Stimulated activated CD4-positive, alpha-beta T cell treated with anti-CD3 and anti-CD28 coated beads, Interleukin-12 subunit alpha, Interleukin-12 subunit beta, amount 100 ng/mL, for 48 hours (primary cell): ENCODE measurements at regions not wholly inside any gene's neighbourhood (a gene's known extent, or its start where the extent isn't known, plus 50 kb on each side); places are given as distances from the start of the nearest gene placed in this dataset.

Experiments used
- DNase-seq, 3 donors: peaks; one replicate each; pipeline ENCODE4 v3.0.0-alpha.2; 2020; ENCODE audit warnings: low read depth in 2 of 3, low spot score in 1 of 3

DNA sequence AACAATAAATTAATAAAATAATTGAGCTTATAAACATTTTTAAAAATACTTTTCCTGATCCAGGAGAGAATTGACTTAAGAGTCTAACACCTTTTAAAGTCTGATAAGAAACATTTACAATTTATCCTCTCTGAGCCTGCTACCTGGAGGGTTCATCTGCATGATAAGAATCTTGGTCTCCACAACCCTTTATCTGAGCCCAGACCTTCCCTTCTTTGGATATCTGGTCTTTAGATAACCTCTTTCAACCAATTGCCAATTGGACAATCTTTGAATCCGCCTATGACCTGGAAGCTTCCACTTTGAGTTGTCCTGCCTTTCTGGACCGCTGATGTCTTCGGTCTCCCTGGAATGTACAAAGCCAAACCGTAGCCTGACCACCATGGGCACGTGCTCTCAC lies 1393.3 kb upstream of the TMEM132C start:
- DNase-seq, result no peak

DNA sequence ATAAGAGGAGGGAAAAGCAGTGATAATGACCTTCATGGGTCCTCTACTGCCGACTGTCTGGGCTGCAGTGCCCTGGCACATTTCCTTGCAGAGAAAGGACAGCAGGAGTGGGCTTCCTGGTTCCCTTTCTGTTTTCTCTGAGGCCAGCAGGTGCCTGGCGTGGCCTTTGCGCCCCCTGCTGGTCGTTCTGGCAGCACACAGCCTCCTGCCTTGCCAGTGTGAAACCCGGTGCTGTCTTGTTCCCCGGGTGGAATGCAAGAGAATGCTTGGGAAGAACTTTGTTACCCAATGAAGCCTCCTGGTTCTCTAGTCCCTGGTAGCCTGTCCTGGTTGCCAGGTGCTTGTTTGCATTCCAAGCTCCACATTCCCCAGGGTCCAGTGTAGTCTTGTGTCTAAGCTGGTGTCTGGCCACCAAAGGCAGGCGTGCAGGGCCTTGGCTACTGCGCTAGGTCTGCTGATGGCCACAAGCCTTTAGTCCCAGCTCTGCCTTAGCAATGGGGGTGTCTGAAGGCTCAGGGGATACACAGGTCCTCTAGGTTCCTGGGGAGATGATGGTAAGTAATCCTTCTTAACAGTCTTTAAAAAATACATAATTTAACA lies 1392.4 kb upstream of the TMEM132C start:
- DNase-seq, result peak; percentile 35 to 49 (median 45)

DNA sequence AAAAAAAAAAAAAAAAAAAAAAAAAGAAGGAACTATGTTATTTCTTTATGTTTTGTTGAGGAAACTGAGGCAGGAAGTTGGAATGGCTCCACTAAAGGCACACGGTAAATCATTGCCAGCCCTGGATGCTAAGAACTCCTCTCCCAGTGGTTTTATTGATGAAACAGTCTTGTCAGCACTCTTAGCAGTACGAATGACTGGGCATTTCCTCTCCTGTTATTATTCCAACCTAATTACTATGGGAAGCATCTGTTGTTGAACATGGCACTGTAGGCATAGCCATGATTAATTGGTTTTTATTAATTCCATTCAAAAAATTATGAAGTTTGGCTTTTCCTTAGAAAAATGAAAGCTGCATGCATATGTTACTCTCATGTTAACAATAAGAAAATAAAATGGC lies 1387.1 kb upstream of the TMEM132C start:
- no peak for DNase-seq

DNA sequence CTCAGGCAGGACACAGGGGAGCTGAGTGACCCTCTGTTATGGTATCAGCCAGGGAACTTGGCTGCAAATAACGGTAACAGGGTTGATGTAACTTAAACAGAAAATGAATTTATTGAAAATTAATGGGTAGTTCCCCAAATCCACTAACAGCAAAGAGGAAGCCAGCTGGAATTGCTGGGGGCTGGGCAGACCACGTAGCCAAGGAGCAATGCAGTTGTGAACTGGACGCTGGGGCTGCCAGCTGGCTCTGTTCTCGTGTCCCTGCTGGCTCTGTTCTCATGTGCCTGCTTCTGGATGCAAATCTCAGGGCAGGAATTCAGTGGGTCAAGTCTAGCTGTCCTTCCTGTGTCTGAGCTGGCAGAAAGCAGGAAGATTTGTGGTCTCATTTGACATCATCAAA lies 1383.3 kb upstream of the TMEM132C start:
- DNase-seq, result no peak

DNA sequence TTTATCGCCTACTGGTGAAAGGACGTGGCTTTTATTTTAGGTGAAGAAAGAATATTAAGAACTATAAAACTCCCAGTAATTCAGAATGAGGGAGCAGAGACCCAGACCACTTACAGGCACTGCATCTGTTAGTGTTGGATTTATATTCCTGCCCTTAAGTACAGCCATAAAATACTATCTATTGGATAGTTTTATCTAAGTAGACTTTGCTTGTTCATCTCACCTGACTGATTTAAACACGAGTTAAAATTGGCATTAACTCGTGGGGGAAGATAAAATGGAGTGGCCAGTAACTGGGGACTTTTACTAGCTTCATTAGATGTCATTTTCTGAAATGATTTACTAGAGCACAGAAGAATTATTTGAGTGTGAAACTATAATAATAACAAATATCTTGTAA lies 1377.5 kb upstream of the TMEM132C start:
- DNase-seq, result no peak

DNA sequence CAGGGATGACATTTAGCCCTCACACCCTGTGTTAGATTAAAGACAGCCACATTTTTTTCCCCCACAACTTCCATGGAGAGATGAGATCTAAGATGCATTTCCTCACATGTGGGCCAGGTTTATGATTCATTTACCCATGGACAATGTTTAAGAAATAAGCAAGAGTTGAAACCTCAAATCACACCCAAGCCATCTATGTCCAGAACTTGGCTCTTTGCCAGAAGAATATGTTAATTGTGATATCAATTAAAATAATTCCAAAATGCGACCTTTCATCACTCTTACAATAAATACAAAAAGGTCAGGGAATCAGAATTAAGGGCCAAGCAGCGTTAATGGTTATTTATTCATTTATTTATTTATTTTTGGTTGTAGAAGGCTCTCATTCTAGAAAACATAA lies 1376.9 kb upstream of the TMEM132C start:
- DNase-seq, result no peak

DNA sequence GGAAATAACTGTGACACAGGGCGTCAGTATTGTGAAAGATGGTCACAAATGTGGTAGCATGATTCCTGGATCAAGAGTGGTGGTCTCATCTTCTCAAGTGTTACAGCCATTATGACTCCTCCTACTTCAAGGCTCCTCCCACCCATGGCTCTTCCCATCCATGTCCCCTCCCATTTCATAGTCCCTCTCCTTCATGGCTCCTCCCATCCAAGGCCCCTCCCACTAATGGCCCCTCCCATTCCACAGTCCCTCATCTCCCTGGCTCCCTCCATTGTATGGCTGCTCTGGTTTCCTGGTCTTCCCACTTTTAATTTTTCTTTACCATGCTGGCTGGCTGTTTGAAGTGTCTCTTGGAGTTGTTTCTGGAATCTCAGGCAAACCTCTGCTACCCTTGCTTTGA lies 1375.2 kb upstream of the TMEM132C start:
- DNase-seq, result no peak

DNA sequence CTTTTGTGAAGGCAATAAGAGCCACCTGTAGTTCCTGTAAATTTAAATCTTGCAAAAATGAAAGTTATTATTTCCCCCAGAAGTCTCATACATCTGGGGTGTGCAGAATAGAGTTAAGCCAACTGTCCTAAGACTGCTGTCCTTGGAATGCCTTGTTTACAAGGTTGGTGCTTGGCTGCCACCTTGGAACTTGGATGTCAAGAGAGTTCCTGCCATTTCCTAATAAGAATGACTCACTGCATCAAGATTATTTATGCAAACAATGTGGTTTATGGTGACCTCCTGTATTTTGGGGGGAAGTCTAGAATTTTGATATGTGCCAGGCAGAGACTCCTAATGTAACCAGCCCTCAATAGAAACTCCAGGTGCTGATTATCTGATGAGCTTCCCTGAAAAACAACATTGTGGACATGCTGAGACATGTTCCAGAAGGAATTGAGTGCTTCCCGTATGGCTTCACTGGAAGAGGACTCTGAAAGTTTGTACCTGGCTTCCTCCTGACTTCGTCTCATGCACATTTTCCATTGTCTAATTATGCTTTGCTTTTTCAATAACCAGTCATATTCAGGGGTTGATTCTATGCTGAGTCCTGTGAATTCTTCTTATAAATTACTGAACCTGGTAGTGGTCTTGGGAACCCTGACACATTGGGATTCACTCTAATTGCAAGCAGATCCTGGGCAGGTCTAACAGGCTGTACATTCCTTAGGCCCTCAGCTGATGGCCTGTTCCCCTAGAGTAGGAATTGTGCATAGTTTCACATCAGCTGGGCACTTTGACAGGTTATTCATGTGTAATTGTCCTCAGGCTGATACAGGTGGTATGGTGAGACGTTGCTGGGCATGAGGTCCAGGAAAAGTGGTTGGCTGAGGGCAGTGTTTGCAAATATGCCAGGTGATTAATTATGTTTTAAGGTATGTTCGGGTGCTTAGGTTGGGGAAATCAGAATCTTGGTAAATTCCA lies 1370.7 kb upstream of the TMEM132C start:
- no peak for DNase-seq

DNA sequence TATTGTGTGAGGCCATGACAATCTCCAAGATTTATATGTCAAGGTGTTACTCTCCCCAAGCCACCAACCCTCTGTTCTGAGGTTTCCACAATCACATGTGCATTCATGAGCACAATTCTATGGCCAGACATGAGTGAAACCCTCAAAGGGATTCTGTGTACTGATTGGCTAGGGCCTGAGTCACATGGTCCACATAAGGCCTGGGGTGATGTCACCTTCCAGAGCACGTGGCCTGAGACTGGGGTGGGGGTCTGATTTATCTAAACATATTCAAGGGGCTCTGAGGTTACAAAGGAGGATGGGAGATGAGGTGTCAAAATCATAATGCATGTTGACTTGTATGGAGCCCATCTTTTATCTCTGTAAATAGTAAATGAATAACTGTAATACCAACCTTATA lies 1369.9 kb upstream of the TMEM132C start:
- no peak for DNase-seq

DNA sequence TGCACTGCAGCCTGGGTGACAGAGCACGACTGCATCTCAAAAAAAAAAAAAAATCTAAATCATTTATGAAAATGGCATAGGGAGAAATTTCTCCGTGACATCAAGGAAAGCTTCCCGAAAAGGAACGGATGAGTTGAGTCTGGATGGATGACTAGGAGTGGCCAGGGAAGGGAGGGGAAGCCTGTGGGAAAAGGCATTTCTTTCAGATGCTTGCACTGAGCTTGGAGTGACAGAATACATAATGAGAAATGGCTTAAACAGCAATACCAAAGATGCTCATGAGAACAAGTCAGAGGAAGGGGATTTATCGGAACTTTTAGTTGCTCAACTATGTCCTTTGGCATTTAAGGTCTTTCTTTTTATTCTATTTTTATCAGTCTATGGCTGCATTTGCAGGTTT lies 1369.2 kb upstream of the TMEM132C start:
- DNase-seq, result no peak

DNA sequence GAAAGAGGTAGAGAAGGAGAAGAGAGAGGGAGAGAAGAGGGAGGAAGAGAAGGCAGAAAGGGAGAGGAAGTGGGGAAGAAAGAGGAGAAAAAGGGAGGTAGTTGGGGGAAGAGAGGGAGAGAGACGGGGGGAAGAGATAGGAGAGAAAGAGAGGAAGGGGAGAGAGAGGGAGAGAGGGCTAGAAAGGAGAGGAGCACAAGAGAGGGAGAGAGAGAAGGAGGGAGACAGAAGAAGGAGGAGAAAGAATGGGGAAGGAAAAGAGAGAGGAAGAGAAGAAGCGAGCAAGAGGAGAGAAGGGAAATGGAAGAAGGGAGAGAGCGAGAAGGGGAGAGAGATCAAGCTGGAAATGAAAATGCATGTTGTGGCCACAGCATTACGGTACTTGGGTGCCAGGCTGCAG lies 1368.4 kb upstream of the TMEM132C start:
- no peak for DNase-seq

DNA sequence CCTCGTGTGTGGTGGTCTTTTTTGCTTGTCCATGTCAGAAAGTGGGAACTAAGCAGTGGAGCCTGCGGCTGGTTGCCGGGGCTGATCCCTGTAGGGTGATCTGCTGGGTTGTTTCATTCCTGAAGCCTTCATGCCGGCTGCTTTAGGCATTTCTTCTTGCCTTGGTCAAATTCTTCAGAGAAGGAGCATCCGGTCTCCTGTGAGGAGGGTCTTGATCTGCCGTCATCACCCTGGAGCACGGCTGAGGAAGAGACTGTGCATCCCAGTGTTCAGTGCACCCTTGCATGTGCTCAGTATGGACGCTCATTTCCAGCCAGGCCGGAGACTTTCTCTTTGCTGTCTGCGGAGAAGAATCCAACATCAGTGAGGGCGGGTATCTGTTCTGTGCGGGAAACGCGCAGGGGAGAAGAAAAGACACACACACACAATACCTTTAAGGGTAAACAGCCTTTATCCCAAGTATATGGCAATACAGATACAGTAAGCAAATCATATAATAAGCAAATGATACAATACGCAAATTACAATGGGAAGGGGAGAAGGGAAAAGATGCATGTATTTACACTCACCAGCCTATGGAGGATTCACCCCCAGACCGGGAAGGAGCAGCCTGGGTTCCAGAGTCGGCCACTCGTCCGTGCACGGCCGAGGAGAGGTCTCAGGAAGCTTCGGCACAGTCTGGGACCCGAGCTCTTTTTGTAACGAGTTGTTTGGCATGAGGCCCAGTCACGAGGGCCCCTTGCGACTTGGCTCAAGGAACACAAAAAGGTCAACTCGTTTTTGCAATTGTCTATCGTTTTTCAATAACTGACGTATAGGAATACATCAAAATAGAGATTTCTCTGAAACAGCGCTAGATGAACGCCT lies 1366.8 kb upstream of the TMEM132C start:
- DNase-seq, result no peak

DNA sequence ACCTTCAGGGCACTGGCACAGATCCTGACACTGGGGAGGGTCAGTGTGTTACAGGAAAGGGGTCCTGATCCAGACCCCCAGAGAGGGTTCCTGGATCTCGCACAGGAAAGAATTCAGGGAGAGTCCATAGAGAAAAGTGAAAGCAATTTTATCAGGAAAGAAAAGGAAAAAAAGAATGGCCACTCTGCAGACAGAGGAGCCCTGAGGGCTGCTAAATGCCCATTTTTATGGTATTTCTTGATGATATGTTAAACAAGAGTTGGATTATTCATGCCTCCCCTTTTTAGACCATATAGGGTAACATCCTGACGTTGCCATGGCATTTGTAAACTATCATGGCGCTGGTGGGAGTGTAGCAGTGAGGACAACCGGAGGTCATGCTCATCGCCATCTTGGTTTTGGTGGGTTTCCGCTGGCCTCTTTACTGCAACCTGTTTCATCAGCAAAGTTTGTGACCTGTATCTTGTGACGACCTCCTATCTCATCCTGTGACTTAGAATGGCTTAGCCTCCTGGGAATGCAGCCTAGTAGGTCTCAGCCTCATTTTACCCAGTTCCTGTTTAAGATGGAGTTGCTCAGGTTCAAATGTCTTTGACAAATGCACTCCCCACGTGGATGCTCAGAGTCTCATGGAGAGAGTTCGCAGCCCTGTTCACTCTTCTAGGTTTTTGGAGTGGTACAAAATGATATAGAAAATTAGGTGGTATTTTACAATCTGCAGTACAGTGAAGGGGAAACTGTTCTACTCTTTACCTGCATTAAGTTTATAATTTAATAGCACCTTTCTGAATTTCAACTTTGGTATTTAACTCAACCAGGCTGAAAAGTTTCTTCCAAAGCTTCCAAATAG lies 1363.7 kb upstream of the TMEM132C start:
- no peak for DNase-seq

DNA sequence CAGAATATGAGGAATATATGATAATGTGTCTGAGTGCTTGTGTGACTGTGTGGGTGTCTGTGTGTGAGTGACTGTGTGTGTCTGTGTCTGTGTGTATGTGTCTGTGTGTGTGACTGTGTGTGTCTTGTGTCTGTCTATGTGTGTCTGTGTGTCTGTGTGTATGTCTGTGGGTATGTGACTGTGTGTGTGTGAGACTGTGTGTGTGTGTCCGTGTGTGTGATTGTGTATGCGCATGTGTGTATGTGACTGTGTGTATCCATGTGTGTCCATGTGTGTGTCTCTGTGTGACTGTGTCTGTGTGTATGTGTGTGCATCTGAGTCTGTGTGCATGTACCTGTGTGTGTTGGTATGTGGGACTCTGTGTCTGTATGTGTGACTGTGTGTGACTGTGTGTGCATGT lies 1361.2 kb upstream of the TMEM132C start:
- no peak for DNase-seq

DNA sequence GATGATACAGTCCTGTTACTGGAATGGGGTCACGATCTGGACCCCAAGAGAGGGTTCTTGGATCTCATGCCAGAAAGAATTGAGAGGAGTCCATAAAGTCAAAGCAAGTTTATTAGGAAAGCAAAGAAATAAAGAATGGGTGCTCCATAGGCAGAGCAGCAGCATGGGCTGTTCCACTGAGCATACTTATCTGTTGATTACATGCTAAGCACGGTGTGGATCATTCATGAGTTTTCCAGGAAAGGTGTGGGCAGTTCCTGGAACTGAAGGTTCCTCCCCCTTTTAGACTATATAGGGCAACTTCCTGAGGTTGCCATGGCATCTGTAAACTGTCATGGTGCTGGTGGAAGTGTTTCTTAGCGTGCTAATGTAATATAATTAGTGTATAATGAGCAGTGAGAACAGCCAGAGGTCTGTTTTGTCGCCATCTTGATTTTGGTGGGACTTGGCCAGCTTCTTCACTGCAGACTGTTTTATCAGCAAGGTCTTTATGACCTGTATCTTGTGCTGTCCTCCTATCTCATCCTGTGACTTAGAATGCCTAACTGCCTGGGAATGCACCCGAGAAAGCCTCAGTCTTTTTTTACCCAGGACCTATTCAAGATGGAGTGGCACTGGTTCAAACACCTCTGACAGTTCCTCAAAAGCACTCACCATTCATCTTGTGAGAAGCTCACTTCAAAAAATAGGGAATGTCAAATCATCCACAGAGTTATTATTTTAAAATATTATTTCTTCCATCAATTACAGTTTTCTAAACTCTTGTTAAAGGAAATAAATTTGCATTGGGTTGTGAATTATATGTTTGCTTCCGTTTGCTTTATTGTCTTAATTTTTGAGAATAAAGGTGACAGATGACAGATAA lies 1358.8 kb upstream of the TMEM132C start:
- no peak for DNase-seq

DNA sequence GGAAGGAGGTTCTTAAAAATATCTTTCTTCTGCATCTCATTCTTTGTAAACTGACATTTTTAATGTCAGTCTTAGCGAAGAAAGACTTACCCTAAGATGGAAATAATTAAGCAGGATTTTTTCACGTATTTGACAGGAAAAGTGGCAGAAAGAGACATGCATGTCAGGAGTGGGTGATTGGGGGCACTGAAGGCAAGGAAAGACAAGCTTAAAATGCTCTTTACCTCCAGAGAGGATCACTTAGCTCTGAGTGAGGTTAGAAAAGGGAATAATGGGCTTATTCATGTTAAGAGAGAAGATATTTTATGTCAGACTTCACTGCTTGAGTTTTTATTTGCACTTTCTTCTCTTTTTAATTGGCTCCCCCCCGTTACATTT lies 1358.2 kb upstream of the TMEM132C start:
- no peak for DNase-seq

DNA sequence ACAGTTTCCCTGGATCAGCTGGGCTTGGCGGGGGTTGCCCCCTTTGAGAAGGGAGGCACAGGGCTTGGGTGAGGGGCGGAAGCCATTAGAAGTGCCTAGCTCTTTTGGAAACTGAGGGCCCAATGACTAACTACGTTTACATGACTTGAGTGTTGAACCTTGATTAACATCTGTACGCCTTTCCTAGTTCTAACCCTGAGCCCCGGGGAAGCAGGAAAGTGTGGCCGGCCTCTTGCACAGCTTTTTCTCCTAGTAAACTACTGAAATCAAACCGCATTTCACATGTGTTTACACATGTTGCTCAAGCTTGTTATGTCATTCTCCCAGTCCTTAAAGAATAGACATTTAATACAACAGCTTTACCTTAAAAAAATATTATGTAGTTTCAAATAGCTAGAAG lies 1356.4 kb upstream of the TMEM132C start:
- DNase-seq, result no peak

DNA sequence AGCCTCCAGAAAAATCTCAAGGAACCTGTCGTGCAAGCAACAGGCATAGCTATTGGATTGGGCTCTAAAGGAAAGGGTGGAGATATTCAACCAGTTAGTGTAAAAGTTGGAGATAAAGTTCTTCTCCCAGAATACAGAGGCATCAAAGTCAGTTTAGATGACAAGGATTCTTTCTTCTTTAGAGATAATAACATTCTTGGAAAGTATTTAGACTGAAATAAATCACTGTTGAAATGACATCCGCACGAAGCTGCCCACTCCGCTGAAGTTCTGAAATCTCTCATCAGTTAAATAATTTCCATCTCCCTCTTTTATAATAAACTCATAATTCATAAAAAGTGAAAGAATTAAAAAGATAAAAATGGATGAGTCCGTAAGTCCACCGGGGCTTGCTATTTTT lies 1354.9 kb upstream of the TMEM132C start:
- DNase-seq, result no peak

DNA sequence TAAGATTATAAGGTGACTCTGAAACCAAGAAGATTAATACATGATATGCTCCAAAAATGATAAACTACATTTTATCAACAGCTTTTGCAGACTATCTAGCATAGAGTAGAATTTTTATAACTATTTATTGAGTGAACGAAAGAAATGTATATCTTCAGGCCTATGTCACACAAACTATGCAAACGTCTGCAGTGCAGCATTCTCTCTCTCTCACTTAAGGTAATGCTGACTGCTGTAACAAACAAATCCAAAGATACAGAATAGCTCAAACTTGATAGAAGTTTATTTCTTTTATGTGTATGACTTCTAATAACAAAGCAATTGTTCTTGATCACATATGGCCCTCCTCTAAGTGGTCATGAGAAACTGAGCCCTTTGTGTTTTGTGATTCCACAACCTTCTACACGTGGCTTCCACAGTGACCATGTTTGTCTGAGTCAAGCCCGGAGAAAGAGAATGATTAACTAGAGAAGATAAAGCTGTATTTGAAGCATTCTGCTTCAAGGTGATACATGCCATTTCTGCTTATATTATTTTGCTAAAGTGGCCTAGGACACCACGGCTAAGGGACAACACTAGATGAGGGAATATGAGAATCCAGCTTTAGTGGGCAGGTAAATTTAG lies 1352.7 kb upstream of the TMEM132C start:
- no peak for DNase-seq

DNA sequence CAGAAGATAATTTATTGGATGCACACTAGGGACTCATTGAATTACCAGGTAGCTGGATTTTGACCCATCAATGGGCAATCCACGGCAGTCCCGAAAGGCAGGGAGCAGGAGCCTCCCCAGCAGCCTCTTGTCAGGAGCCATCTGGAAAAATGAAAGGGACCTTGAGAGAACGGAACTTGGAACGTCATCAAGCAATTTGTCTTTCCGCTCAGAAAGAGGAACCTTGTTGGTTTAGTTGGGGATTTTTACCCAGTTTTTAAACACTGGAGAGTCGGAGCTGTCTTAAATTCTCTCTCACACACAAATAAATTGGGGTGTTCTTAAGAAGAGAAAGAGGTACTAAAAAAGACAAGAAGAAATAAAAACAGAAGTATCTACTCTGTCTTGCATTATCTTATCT lies 1351.7 kb upstream of the TMEM132C start:
- no peak for DNase-seq
